WTC11 (cell line): ENCODE measurements at regions not wholly inside any gene's neighbourhood (a gene's known extent, or its start where the extent isn't known, plus 50 kb on each side); places are given as distances from the start of the nearest gene placed in this dataset.

Source experiments
- ATAC-seq: fragments of 200-7000 bp; cut with Tn5 transposase; 2 replicates; pipeline ENCODE4 v1.10.0; 2021; ENCODE audit warnings: mild to moderate bottlenecking, moderate library complexity
- CTCF ChIA-PET: fragments of 300-600 bp; sonication (Branson Sonifier 250); formaldehyde crosslinking; loops from one replicate; lab custom pipeline; 2021; ENCODE audit warnings: antibody characterized with exemption; lab: Charles Lee
- POLR2A ChIA-PET: fragments of 350-600 bp; sonication (Branson Sonifier 250); formaldehyde crosslinking; loops from one replicate; lab custom pipeline; 2021; ENCODE audit warnings: antibody characterized with exemption; lab: Charles Lee
- DNase-seq: peaks from one replicate; pipeline ENCODE4 v3.0.0; 2021; ENCODE audit warnings: low spot score
- H3K27ac Mint-ChIP-seq: 2 replicates; pipeline ENCODE4 v1.8.0; 2021; ENCODE audit warnings: mixed read lengths
- H3K27me3 Mint-ChIP-seq: 2 replicates; pipeline ENCODE4 v1.8.0; 2021; ENCODE audit warnings: low read depth, mild to moderate bottlenecking, moderate library complexity, mixed read lengths
- H3K36me3 Mint-ChIP-seq: 2 replicates; pipeline ENCODE4 v1.8.0; 2021; ENCODE audit warnings: mixed read lengths
- H3K4me1 Mint-ChIP-seq: 2 replicates; pipeline ENCODE4 v1.8.0; 2022; ENCODE audit warnings: mixed read lengths
- H3K4me3 Mint-ChIP-seq: 2 replicates; pipeline ENCODE4 v1.8.0; 2021; ENCODE audit warnings: mild to moderate bottlenecking, moderate library complexity, mixed read lengths
- H3K9me3 Mint-ChIP-seq: 2 replicates; pipeline ENCODE4 v1.8.0; 2021; ENCODE audit warnings: mixed read lengths
- KAT7 ChIP-seq: sonication (generic); formaldehyde crosslinking; IDR thresholded peaks from 2 replicates; pipeline ENCODE4 v1.8.1; 2023; ENCODE audit warnings: missing genetic modification reagents, mild to moderate bottlenecking, borderline replicate concordance
- MYBL2 ChIP-seq: sonication (generic); formaldehyde crosslinking; IDR thresholded peaks from 2 replicates; pipeline ENCODE4 v1.8.1; 2023; ENCODE audit warnings: mild to moderate bottlenecking, moderate library complexity, missing genetic modification reagents
- NFYB ChIP-seq: sonication (generic); formaldehyde crosslinking; conservative IDR thresholded peaks from 2 replicates; pipeline ENCODE4 v1.8.0; 2022; ENCODE audit warnings: low read depth, missing genetic modification reagents
- ZNF671 ChIP-seq: fragments of 250-450 bp; sonication (Bioruptor Pico); IDR thresholded peaks from 2 replicates; pipeline ENCODE4 v1.8.0; 2021; ENCODE audit warnings: mild to moderate bottlenecking
- TF ChIP-seq, protein P1 (sequence below): sonication (generic); formaldehyde crosslinking; conservative IDR thresholded peaks from 2 replicates; pipeline ENCODE4 v1.8.1; 2023; ENCODE audit warnings: mild to moderate bottlenecking, low read depth, missing genetic modification reagents, moderate library complexity
- TF ChIP-seq, protein P2 (sequence below): sonication (generic); formaldehyde crosslinking; IDR thresholded peaks from 2 replicates; pipeline ENCODE4 v1.8.0; 2022; ENCODE audit warnings: mild to moderate bottlenecking, missing genetic modification reagents
- TF ChIP-seq, protein P3 (sequence below): sonication (generic); formaldehyde crosslinking; IDR thresholded peaks from 2 replicates; pipeline ENCODE4 v1.8.1; 2023; ENCODE audit warnings: mild to moderate bottlenecking, missing genetic modification reagents
- TF ChIP-seq, protein P4 (sequence below): sonication (generic); formaldehyde crosslinking; IDR thresholded peaks from 2 replicates; pipeline ENCODE4 v1.8.1; 2022; ENCODE audit warnings: low read depth, missing genetic modification reagents, borderline replicate concordance
- TF ChIP-seq, protein P5 (sequence below): fragments of 200-600 bp; IDR thresholded peaks from 2 replicates; pipeline ENCODE4 v1.8.0; 2022; ENCODE audit warnings: antibody characterized with exemption
- TF ChIP-seq, protein P6 (sequence below): sonication (generic); formaldehyde crosslinking; IDR thresholded peaks from 2 replicates; pipeline ENCODE4 v1.8.1; 2022; ENCODE audit warnings: mild to moderate bottlenecking, missing genetic modification reagents, moderate library complexity, borderline replicate concordance
- TF ChIP-seq, protein P7 (sequence below): fragments of 250-450 bp; sonication (Bioruptor Pico); IDR thresholded peaks from 2 replicates; pipeline ENCODE4 v1.9.0; 2021; ENCODE audit warnings: mild to moderate bottlenecking
- TF ChIP-seq, protein P8 (sequence below): fragments of 250-450 bp; sonication (Bioruptor Pico); IDR thresholded peaks from 2 replicates; pipeline ENCODE4 v1.9.0; 2021; ENCODE audit warnings: mild to moderate bottlenecking
- TF ChIP-seq, protein P9 (sequence below): sonication (generic); formaldehyde crosslinking; IDR thresholded peaks from 2 replicates; pipeline ENCODE4 v1.8.1; 2023; ENCODE audit warnings: mild to moderate bottlenecking, missing genetic modification reagents, moderate library complexity

DNA sequence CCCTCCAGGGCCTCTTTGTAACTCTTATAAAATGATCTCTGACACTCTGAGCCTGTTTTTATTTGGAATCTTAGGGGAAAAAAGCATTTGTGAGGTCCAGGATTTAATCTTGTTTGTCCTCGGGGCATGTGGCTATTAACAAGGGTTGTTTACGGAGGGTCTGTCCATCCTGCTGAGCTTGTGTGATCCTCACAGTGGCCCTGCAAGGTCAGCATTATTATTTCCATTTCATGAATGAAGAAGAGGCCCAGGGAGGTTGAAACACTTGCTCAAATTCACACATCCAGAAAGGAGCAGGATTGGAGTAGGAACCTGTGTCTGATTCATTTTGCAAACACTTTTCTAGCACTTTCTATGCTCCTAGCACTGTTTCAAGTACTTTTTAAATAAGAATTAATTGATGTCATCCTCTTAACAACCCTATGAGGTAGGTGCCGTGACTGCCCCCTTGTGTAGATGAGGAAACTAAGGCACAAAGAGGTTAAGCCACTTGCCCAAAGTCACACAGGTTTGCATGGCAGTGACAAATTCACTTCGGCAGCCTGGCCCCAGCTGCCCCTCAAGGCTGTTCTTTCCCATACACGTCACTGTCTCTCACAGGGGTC lies 178.9 kb downstream of the MIS18A start (continued):
- TF ChIP-seq, protein P1, sequence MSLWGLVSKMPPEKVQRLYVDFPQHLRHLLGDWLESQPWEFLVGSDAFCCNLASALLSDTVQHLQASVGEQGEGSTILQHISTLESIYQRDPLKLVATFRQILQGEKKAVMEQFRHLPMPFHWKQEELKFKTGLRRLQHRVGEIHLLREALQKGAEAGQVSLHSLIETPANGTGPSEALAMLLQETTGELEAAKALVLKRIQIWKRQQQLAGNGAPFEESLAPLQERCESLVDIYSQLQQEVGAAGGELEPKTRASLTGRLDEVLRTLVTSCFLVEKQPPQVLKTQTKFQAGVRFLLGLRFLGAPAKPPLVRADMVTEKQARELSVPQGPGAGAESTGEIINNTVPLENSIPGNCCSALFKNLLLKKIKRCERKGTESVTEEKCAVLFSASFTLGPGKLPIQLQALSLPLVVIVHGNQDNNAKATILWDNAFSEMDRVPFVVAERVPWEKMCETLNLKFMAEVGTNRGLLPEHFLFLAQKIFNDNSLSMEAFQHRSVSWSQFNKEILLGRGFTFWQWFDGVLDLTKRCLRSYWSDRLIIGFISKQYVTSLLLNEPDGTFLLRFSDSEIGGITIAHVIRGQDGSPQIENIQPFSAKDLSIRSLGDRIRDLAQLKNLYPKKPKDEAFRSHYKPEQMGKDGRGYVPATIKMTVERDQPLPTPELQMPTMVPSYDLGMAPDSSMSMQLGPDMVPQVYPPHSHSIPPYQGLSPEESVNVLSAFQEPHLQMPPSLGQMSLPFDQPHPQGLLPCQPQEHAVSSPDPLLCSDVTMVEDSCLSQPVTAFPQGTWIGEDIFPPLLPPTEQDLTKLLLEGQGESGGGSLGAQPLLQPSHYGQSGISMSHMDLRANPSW: no peak
- no peak for TF ChIP-seq MYBL2 (CRISPR knock-in tag)
- TF ChIP-seq, protein P2, sequence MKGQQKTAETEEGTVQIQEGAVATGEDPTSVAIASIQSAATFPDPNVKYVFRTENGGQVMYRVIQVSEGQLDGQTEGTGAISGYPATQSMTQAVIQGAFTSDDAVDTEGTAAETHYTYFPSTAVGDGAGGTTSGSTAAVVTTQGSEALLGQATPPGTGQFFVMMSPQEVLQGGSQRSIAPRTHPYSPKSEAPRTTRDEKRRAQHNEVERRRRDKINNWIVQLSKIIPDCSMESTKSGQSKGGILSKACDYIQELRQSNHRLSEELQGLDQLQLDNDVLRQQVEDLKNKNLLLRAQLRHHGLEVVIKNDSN (CRISPR knock-in tag): no peak

DNA sequence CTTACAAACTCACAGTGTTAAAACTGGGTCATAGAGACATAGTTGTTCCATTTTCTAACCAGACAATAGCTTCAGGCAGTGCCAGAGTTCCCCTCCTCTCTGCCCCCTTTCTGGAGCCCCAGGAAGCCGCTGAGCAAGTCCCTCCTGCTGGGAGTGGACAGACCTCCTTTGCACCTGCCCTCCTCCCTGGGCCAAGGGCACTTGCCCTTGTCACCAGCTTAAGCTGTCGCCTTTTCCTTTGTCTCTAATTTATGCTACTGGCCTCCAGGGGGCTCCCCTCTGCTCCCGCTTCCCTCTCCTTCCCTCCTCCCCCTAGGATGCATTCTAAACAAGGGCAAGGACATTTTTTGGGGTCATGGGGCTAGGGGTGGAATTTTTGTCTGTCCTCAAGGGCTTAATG lies 182.4 kb downstream of the MIS18A start:
- H3K4me3 Mint-ChIP-seq: no peak overlapping the region
- peaks cover 25% of the 10 kb centered on the region for H3K9me3 Mint-ChIP-seq
- peak; percentile 83 for ATAC-seq
- ChIA-PET POLR2A (interaction anchor here (0.6 to 0.9 kb wide), 5 partner anchors 8 to 316 kb away, joined by 3 to 10 read pairs (median 7); no protein-coding TSS in a partner anchor), CTCF (interaction anchor here (0.6 to 4.4 kb wide), 43 partner anchors 8 to 618 kb away, joined by 3 to 43 read pairs (median 4); partner anchors contain the start of gene HUNK)
- peaks cover 13% of the 10 kb centered on the region for H3K27me3 Mint-ChIP-seq
- H3K27ac Mint-ChIP-seq: no peak overlapping the region
- TF ChIP-seq, protein P3, sequence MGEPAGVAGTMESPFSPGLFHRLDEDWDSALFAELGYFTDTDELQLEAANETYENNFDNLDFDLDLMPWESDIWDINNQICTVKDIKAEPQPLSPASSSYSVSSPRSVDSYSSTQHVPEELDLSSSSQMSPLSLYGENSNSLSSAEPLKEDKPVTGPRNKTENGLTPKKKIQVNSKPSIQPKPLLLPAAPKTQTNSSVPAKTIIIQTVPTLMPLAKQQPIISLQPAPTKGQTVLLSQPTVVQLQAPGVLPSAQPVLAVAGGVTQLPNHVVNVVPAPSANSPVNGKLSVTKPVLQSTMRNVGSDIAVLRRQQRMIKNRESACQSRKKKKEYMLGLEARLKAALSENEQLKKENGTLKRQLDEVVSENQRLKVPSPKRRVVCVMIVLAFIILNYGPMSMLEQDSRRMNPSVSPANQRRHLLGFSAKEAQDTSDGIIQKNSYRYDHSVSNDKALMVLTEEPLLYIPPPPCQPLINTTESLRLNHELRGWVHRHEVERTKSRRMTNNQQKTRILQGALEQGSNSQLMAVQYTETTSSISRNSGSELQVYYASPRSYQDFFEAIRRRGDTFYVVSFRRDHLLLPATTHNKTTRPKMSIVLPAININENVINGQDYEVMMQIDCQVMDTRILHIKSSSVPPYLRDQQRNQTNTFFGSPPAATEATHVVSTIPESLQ (CRISPR knock-in tag): no peak
- no peak for TF ChIP-seq ZNF671
- TF ChIP-seq, protein P4, sequence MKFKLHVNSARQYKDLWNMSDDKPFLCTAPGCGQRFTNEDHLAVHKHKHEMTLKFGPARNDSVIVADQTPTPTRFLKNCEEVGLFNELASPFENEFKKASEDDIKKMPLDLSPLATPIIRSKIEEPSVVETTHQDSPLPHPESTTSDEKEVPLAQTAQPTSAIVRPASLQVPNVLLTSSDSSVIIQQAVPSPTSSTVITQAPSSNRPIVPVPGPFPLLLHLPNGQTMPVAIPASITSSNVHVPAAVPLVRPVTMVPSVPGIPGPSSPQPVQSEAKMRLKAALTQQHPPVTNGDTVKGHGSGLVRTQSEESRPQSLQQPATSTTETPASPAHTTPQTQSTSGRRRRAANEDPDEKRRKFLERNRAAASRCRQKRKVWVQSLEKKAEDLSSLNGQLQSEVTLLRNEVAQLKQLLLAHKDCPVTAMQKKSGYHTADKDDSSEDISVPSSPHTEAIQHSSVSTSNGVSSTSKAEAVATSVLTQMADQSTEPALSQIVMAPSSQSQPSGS (CRISPR knock-in tag): no peak
- TF ChIP-seq, protein P5, sequence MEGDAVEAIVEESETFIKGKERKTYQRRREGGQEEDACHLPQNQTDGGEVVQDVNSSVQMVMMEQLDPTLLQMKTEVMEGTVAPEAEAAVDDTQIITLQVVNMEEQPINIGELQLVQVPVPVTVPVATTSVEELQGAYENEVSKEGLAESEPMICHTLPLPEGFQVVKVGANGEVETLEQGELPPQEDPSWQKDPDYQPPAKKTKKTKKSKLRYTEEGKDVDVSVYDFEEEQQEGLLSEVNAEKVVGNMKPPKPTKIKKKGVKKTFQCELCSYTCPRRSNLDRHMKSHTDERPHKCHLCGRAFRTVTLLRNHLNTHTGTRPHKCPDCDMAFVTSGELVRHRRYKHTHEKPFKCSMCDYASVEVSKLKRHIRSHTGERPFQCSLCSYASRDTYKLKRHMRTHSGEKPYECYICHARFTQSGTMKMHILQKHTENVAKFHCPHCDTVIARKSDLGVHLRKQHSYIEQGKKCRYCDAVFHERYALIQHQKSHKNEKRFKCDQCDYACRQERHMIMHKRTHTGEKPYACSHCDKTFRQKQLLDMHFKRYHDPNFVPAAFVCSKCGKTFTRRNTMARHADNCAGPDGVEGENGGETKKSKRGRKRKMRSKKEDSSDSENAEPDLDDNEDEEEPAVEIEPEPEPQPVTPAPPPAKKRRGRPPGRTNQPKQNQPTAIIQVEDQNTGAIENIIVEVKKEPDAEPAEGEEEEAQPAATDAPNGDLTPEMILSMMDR: peak; percentile 41; the same call in 1 of the 2 replicates
- TF ChIP-seq, protein P6, sequence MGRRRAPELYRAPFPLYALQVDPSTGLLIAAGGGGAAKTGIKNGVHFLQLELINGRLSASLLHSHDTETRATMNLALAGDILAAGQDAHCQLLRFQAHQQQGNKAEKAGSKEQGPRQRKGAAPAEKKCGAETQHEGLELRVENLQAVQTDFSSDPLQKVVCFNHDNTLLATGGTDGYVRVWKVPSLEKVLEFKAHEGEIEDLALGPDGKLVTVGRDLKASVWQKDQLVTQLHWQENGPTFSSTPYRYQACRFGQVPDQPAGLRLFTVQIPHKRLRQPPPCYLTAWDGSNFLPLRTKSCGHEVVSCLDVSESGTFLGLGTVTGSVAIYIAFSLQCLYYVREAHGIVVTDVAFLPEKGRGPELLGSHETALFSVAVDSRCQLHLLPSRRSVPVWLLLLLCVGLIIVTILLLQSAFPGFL: no peak
- H3K4me1 Mint-ChIP-seq: peaks cover 18% of the 10 kb centered on the region
- peak; percentile 63 for DNase-seq
- H3K36me3 Mint-ChIP-seq: peaks cover 3% of the 10 kb centered on the region; the same call in 1 of the 2 replicates

DNA sequence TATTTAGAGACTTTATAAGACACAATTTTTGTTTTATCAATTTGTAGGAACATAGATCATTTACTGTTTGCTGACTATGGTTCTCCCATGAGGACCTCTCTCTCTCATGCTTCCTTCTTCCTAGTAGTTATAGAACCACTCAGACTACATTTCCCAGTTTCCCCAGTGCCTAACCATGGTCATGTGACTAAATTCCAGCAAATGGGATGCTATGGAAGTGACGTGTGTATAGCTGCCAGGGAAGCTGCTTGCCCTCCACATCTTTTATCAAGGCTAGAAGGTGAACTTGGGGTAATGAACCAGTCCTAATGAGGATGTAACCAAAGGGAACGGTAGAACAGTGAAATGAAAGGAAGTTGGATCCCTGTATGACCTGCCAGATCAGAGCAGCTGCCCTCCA lies 184.0 kb downstream of the MIS18A start:
- CTCF ChIA-PET: interaction anchor here (2.2 to 4.4 kb wide), 4 partner anchors 19 to 309 kb away, joined by 11 to 43 read pairs (median 16); no protein-coding TSS in a partner anchor
- TF ChIP-seq, protein P7, sequence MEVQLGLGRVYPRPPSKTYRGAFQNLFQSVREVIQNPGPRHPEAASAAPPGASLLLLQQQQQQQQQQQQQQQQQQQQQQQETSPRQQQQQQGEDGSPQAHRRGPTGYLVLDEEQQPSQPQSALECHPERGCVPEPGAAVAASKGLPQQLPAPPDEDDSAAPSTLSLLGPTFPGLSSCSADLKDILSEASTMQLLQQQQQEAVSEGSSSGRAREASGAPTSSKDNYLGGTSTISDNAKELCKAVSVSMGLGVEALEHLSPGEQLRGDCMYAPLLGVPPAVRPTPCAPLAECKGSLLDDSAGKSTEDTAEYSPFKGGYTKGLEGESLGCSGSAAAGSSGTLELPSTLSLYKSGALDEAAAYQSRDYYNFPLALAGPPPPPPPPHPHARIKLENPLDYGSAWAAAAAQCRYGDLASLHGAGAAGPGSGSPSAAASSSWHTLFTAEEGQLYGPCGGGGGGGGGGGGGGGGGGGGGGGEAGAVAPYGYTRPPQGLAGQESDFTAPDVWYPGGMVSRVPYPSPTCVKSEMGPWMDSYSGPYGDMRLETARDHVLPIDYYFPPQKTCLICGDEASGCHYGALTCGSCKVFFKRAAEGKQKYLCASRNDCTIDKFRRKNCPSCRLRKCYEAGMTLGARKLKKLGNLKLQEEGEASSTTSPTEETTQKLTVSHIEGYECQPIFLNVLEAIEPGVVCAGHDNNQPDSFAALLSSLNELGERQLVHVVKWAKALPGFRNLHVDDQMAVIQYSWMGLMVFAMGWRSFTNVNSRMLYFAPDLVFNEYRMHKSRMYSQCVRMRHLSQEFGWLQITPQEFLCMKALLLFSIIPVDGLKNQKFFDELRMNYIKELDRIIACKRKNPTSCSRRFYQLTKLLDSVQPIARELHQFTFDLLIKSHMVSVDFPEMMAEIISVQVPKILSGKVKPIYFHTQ (CRISPR knock-in tag): no peak
- TF ChIP-seq NFYB (CRISPR knock-in tag): peak; percentile 31; the same call in 1 of the 2 replicates
- TF ChIP-seq, protein P8, sequence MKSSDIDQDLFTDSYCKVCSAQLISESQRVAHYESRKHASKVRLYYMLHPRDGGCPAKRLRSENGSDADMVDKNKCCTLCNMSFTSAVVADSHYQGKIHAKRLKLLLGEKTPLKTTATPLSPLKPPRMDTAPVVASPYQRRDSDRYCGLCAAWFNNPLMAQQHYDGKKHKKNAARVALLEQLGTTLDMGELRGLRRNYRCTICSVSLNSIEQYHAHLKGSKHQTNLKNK (CRISPR knock-in tag): no peak
- TF ChIP-seq, protein P2 (CRISPR knock-in tag): peak; percentile 91
- TF ChIP-seq, protein P9, sequence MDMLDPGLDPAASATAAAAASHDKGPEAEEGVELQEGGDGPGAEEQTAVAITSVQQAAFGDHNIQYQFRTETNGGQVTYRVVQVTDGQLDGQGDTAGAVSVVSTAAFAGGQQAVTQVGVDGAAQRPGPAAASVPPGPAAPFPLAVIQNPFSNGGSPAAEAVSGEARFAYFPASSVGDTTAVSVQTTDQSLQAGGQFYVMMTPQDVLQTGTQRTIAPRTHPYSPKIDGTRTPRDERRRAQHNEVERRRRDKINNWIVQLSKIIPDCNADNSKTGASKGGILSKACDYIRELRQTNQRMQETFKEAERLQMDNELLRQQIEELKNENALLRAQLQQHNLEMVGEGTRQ (CRISPR knock-in tag): peak; percentile 93
- no peak for TF ChIP-seq KAT7 (CRISPR knock-in tag)

More for the DNA sequence above, 184.0 kb downstream of the MIS18A start:
- H3K36me3 Mint-ChIP-seq: peaks cover 3% of the 10 kb centered on the region; the same call in 1 of the 2 replicates
- ATAC-seq (peak; percentile 75), DNase-seq (no peak)
- POLR2A ChIA-PET: no interaction called here
- H3K27ac Mint-ChIP-seq: no peak overlapping the region
- H3K27me3 Mint-ChIP-seq: peaks cover 13% of the 10 kb centered on the region
- peaks cover 25% of the 10 kb centered on the region for H3K9me3 Mint-ChIP-seq
- H3K4me3 Mint-ChIP-seq: no peak overlapping the region
- peaks cover 5% of the 10 kb centered on the region for H3K4me1 Mint-ChIP-seq
